NB4 (cell line): ENCODE measurements at regions not wholly inside any gene's neighbourhood (a gene's known extent, or its start where the extent isn't known, plus 50 kb on each side); places are given as distances from the start of the nearest gene placed in this dataset.

Experiments used
- CTCF ChIP-seq: IDR thresholded peaks from one replicate; pipeline ENCODE4 v1.5.1; 2012; ENCODE audit warnings: low read depth, low read length
- POLR2A ChIP-seq: IDR thresholded peaks from 2 replicates; pipeline ENCODE4 v1.6.1; 2011; ENCODE audit warnings: mild to moderate bottlenecking; ENCODE audit not compliant: insufficient read length; ENCODE audit errors: extremely low read depth

GRCh38 chr7:113412410-113412809 is 294.1 kb upstream of the SMIM30 start:
- TF ChIP-seq CTCF, result no peak
- no peak for TF ChIP-seq POLR2A
